ENCODE measurements at regions not wholly inside any gene's neighbourhood (a gene's known extent, or its start where the extent isn't known, plus 50 kb on each side); places are given as distances from the start of the nearest gene placed in this dataset.
A peak's percentile ranks its signal among the peaks of the same experiment; 100 is the strongest.

- Histone ChIP-seq H3K4me3 (no peak overlapping the region), H3K36me3 (no peaks in the 10 kb centered on the region), H3K27ac (no peak overlapping the region), H3K9me3 (no peaks in the 10 kb centered on the region), H3K27me3 (no peaks in the 10 kb centered on the region), H3K4me1 (peaks cover 0 to 25% (median 17%) of the 10 kb centered on the region in 4 donors)
- intact Hi-C loops (cut with DNase I; ENCODE audit: low total_unique reads): no loop called here
- no peak for TF ChIP-seq CTCF (IDR thresholded peaks at IDR 0.05)
- DNase-seq: no peak
These were observed 113.6 kb upstream of the CD180 start for GRCh38 chr5:67310169-67310568.

- no peak for DNase-seq
- H3K4me1 ChIP-seq: peaks cover 0 to 25% (median 17%) of the 10 kb centered on the region in 4 donors
- no peak overlapping the region for H3K27ac ChIP-seq
- no peak overlapping the region for H3K4me3 ChIP-seq
- intact Hi-C loops (cut with DNase I; ENCODE audit: low total_unique reads): loop anchor here (10.0 kb wide), 1 partner anchor 64 kb away; no protein-coding TSS in a partner anchor
- H3K9me3 ChIP-seq: no peaks in the 10 kb centered on the region
- H3K27me3 ChIP-seq: no peaks in the 10 kb centered on the region
- H3K36me3 ChIP-seq: no peaks in the 10 kb centered on the region
- TF ChIP-seq CTCF (IDR thresholded peaks at IDR 0.05): no peak
These were observed 112.5 kb upstream of the CD180 start for GRCh38 chr5:67308988-67309688.

GRCh38 chr5:67306965-67307607 lies 110.5 kb upstream of the CD180 start:
- no peak overlapping the region for H3K27ac ChIP-seq
- no peak overlapping the region for H3K4me3 ChIP-seq
- H3K27me3 ChIP-seq: no peaks in the 10 kb centered on the region
- H3K36me3 ChIP-seq: no peaks in the 10 kb centered on the region
- no peaks in the 10 kb centered on the region for H3K9me3 ChIP-seq
- intact Hi-C loops (cut with DNase I; ENCODE audit: low total_unique reads): loop anchor here (10.0 kb wide), 1 partner anchor 62 kb away; no protein-coding TSS in a partner anchor
- peaks cover 0 to 35% (median 21%) of the 10 kb centered on the region in 4 donors for H3K4me1 ChIP-seq
- no peak for TF ChIP-seq CTCF (IDR thresholded peaks at IDR 0.05)
- no peak for DNase-seq

GRCh38 chr5:67305913-67306710 lies 109.5 kb upstream of the CD180 start:
- no peak for TF ChIP-seq CTCF (IDR thresholded peaks at IDR 0.05)
- Histone ChIP-seq H3K4me1 (peaks cover 0 to 42% (median 27%) of the 10 kb centered on the region in 4 donors), H3K27ac (peak overlapping the region; percentile 58 to 68), H3K9me3 (no peaks in the 10 kb centered on the region), H3K4me3 (no peak overlapping the region), H3K27me3 (no peaks in the 10 kb centered on the region), H3K36me3 (no peaks in the 10 kb centered on the region)
- intact Hi-C loops (cut with DNase I; ENCODE audit: low total_unique reads): loop anchor here (10.0 kb wide), 1 partner anchor 61 kb away; no protein-coding TSS in a partner anchor
- DNase-seq: no peak

GRCh38 chr5:67305401-67305800 lies 108.8 kb upstream of the CD180 start:
- peaks cover 0 to 50% (median 32%) of the 10 kb centered on the region in 4 donors for H3K4me1 ChIP-seq
- no peaks in the 10 kb centered on the region for H3K27me3 ChIP-seq
- no peaks in the 10 kb centered on the region for H3K36me3 ChIP-seq
- TF ChIP-seq CTCF (IDR thresholded peaks at IDR 0.05): no peak
- H3K4me3 ChIP-seq: no peak overlapping the region
- H3K9me3 ChIP-seq: no peaks in the 10 kb centered on the region
- intact Hi-C loops (cut with DNase I; ENCODE audit: low total_unique reads): loop anchor here (10.0 kb wide), 1 partner anchor 61 kb away; no protein-coding TSS in a partner anchor
- H3K27ac ChIP-seq: peak overlapping the region; percentile 58 to 68
- no peak for DNase-seq

All from tibial artery (tissue), 4 donors.